DLD1 (cell line): ENCODE measurements at regions not wholly inside any gene's neighbourhood (a gene's known extent, or its start where the extent isn't known, plus 50 kb on each side); places are given as distances from the start of the nearest gene placed in this dataset.

Experiments used
- in situ Hi-C: cut with HindIII; loops from 2 replicates; pipeline ENCODE4 v1.10.0; 2017; ENCODE audit warnings: low sequenced_read_pairs

GRCh38 chr20:24079661-24080412 lies 91.3 kb upstream of the GGTLC1 start:
- in situ Hi-C loops = no loop called here

DNA sequence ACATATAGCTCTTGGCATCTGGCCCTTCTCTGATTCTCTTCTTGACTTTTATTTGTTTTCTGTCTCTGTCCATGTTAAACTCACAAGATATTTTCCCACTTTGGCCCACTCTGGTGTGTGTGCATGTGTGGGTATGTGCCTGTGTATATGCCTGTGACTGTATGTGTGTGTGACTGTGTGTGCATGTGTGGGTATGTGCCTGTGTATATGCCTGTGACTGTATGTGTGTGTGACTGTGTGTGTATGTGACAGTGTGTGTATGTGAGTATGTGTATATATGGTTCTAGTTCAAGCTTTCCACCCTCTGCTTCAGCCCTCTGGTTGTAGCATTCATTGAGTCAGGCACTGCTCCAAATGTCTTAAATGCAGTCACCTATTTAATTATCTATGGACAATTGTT lies 88.6 kb upstream of the GGTLC1 start:
- in situ Hi-C loops = no loop called here

- in situ Hi-C loops = no loop called here
These were observed 82.1 kb upstream of the GGTLC1 start for GRCh38 chr20:24070679-24071078.

DNA sequence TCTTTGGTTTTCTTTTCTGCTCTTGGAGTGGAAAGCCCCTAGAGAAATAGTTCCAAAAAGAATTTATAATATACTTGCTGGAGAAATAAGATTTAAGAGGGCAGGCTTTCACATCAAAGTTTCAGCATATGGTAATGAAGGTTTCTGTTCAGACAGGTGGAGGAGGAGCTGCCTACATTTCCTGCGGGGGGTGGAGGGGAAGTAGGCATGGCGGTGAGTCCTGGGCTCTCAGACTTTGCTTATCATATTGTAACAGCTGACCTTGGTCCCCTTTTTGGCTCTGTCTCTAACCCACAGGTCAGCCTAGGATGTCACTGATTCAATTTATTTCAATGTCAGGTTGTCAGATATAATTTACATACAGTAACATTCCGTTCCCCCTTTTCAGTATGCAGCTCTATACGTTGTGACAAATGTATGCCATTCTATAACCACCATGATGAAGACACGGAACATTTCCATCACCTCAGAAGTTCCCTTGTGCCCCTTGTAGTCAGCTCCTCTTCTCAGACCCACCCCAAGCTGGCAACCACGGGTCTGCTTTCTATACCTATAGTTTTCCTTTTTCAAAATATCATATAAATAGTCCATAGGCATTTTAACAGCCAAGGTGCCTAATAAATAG lies 77.6 kb upstream of the GGTLC1 start:
- in situ Hi-C loops = loop anchor here (10.0 kb wide), 1 partner anchor 131 kb away; no protein-coding TSS in a partner anchor

- in situ Hi-C loops = loop anchor here (10.0 kb wide), 1 partner anchor 130 kb away; no protein-coding TSS in a partner anchor
These were observed 76.3 kb upstream of the GGTLC1 start for GRCh38 chr20:24064915-24065314.

- in situ Hi-C loops = loop anchor here (10.0 kb wide), 1 partner anchor 129 kb away; no protein-coding TSS in a partner anchor
These were observed 75.5 kb upstream of the GGTLC1 start for GRCh38 chr20:24064092-24064491.

DNA sequence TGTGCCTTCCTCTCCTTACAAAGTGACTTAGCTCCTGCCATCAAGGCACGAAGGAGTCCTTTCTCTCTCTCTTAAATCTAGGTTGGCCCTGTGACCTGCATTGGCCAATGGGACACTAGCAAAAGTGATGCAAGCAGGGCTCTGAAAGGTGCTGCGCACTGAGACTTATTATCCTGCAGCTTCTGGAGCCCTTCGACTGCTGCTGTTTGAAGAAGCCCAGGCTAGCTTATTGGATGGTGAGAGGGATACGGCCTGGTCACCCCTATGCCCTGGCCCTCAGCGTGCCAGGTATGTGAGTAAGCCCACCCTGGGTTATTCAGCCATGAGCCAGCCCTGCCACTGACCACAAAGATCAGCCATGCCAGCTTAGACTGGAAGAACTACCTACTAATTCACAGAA lies 74.5 kb upstream of the GGTLC1 start:
- in situ Hi-C loops = loop anchor here (10.0 kb wide), 1 partner anchor 128 kb away; no protein-coding TSS in a partner anchor

- in situ Hi-C loops = loop anchor here (10.0 kb wide), 1 partner anchor 126 kb away; no protein-coding TSS in a partner anchor
These were observed 72.4 kb upstream of the GGTLC1 start for GRCh38 chr20:24060851-24061590.

GRCh38 chr20:24059174-24059573 lies 70.6 kb upstream of the GGTLC1 start:
- in situ Hi-C loops = no loop called here

GRCh38 chr20:24056491-24056890 lies 67.9 kb upstream of the GGTLC1 start:
- in situ Hi-C loops = no loop called here

DNA sequence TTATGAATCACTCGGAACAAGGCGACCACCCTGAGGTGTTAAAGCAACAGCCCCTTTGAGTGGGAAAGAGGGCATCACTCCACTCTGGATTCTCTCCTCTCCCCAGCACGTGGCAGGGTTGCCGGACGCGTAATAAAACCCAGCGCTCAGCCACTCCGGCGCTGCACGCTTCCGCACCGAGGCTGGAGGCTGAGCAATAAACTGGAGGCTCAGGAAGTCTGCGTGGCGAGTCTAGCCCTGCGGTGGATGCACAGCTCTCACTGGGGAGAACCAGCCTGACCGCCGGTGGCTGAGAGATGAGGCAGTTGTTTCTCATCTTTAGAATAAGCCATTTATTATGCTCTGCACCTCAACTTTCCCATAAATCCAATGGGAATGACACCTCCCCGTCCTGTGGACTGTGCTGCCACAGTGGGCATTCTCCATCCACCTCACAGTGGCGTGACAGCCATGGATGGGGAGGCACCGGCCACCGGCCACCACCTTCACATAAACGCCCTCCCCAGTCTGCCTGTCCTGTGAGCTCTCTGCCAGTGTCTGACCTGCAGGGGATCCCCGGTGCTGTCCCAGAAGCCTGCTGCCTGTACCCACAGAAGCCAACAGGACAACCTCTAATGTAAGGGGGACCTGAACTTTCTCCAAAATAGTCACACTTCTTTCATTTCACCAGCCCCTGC lies 64.2 kb upstream of the GGTLC1 start:
- in situ Hi-C loops = no loop called here

DNA sequence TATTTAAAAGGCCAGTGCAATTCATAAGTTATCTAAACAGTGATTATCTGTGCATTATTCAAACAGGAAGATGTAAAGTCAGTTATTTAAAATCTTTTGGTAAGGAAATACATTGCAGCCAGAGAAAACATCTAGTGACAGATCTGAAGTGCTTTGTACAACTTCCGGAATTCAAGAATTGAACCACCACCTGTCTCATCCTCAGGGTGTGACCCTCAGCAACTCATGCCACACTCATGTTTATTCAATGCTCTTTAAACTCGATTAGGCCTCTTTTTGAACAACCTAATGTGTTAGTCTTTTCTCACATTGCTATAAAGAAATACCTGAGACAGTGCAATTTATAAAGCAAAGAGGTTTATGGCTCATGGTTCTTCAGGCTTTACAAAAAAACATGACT lies 62.6 kb upstream of the GGTLC1 start:
- in situ Hi-C loops = no loop called here

GRCh38 chr20:24050119-24050518 lies 61.5 kb upstream of the GGTLC1 start:
- in situ Hi-C loops = no loop called here

DNA sequence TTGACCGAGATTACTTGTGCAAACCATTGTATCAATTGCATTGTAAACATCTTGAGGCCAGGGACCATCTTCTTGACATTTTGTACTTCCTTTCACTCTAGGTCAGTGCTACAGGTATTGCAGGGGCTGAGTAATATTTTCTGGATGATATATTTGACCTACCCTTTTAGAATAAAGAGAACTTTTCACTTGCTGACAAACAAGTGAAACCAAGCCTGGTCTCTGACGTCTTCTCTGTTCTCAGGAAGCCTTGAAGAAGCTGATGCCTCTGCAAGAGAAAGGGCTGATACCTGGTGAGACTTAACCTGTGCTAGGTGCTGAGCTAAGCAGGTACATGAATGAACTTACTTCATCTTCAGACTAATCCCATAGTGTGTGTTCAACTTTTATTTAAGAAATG lies 60.5 kb upstream of the GGTLC1 start:
- in situ Hi-C loops = no loop called here

DNA sequence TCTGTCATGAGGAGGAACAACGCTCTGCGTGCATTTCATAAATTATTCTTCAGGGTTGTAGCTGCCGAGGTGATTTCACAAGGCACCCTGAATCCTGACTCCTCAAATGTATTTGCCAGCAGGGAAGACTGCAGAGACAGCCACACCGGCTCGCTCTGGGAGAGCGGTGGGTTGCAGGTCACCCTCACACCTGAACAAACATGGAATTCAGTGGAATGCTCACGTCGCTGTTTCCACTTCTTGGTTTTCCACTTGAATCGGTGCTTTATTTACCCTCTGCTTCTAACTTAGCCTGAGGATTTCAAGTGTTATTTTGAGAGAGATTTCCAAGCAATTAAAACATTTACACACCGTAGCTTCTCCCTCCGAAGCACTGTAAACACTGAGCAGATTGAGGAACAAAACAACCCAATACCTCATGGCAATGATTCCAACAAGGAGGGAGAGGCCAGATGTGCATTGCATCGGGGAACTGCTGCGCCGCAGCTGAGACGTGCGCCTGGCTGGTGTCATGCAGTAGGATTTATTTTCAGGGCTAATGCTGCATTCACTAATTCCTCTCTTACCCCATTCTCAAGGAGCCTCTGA lies 59.5 kb upstream of the GGTLC1 start:
- in situ Hi-C loops = no loop called here

DNA sequence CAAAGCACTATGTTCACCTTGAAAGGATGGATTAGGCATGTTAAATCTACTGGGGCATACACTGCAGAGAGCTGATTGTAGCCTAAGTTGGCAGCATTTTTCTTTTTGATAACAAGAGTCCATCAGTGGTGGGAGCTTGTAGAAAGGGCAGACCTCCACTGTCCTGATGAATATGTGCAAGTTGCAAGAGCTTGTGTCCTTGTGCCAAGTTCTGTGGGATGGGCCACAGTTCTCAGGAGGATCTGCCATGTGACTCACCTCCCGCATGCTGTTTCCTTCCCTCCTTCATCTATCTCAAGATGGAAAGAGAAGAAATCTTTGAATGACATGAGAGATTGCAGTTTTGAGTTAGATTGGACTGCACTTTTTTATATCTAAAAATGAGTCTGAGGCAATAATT lies 58.3 kb upstream of the GGTLC1 start:
- in situ Hi-C loops = no loop called here

DNA sequence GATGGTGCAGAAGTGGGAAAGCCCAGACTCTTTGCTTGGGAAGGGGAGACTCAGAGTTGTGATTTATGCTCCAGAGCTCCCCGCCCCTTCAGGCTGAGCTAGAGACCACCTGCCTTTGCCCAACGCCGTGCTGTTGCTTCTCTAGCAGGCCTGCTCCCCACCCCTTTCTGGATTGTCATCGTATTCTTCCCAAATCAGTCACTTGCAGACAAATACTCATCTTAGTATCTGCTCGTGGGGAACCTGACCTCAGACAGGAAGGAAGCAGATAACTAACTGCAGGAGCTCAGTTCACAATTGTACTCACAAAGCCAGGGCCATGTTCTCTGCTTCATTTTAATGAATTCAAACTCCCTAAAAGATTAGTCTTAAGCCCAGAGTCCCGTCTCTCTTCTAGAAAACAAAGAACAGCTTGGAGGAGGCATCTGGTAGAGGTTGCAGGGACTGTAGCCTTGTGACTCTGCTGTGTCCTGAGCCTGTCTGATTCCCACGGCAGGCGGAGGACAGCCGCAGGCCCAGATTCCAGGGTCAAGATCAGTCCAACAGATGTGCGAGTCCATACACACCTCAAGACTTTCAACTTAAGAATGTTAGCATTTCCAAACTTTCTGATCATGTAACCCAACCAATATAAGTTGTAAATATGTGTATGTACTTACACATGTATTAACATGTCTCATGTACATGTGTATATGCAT lies 57.2 kb upstream of the GGTLC1 start:
- in situ Hi-C loops = no loop called here

GRCh38 chr20:24043294-24043693 lies 54.7 kb upstream of the GGTLC1 start:
- in situ Hi-C loops = no loop called here

DNA sequence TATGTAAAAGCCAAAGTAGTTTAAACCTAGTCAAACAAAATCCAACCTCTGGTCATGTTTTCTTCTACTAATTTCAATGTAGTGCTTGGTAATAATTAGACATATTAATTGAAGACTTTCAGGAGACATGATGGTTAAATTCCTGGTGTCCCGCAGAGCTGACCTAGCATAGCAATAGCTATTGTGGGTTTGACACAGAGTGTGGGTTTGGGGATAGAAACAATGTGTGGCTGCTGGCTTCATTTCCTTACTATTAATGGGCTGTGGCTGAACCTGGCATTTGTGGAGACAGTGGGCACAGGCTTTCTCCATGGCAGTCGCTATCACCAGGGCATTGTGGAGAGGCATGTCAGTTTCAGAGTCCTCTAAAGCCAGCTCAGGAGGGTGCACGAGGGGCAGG lies 54.1 kb upstream of the GGTLC1 start:
- in situ Hi-C loops = no loop called here

- in situ Hi-C loops = no loop called here
These were observed 52.4 kb upstream of the GGTLC1 start for GRCh38 chr20:24040896-24041459.
